ENCODE measurements at regions not wholly inside any gene's neighbourhood (a gene's known extent, or its start where the extent isn't known, plus 50 kb on each side); places are given as distances from the start of the nearest gene placed in this dataset.
"Not testable (repeated sequence)": the region's sequence is repeated elsewhere in the genome, so short reads cannot be mapped to it uniquely, and the experiment has no call there.

DNA sequence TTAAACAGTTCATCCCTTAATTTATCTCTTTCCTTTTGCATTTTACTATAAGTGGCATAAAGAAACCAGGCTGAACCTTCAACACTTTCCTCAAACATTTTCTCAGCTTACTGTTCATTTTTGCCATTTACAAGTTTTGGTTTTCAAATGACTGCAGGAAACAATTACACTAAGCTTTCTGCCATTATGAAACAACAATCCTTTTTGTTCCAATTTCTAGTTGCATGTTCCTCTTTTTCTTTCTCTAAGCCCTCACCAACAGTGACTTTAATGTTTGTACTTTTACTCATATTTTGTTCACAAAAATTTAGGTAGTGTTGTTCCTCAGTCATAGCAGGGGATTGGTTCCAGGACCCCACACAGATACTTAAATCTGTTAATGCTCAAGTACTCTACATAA is 1526.1 kb downstream of the STIM2 start:
- no peak for DNase-seq (ENCODE audit: low read depth)

DNA sequence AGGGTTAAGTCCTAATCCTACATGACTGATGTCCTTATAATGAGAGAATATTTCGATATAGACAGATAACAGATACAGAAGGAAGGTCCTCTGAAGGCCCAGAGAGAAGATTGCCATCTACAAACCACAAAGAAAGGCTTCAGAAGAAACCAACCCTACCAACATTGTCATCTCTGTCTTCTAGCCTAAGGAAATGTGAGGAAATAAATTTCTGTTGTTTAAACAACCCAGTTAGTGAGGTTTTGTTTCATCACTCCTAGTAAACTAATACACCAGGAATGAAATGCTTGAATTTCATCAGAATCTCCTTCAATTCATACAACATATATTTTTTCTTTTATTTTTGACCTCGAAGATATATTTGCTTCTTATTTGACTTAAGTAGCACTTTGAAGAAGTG is 1527.8 kb downstream of the STIM2 start:
- no peak for DNase-seq (ENCODE audit: low read depth)

DNA sequence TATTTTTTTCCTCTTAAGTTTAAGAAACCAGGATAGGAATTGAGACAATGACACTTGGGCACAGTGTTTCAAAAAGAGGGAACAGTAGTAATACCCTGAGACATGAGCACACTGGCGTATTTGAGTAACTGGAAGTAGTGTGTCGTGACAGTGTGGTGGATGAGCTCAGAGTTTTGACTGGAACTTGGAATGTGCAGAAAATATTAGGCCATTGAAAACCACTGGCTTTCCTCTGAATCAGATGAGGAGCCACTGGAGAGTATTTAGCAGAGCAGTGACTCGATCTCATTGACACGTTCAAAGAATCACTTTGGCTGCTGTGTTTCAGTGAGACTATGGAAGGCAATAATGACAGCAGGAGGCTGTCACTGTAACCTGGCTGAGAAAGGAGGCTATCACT is 1531.2 kb downstream of the STIM2 start:
- DNase-seq (ENCODE audit: low read depth): peak; percentile 16

DNA sequence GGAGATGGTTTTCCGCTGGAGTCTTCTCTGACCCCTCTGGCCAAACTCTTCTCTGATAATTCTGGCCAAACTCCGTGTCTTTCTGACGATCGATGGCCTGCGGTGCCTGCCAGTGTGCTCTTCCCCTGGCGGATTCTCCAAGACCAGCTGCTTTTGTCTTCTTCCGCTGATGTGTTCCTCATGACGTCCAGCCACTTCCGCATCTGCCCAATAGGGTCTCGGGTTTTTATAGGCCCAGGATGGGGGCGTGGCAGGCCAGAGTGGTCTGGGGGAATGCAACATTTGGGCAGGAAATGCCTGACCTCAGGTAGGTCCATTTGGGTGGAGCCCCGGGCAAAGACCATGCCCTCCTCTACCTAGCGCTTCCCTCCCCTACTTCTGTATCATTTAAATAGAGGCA is 1542.1 kb downstream of the STIM2 start:
- peak; percentile 28 for DNase-seq (ENCODE audit: low read depth)

DNA sequence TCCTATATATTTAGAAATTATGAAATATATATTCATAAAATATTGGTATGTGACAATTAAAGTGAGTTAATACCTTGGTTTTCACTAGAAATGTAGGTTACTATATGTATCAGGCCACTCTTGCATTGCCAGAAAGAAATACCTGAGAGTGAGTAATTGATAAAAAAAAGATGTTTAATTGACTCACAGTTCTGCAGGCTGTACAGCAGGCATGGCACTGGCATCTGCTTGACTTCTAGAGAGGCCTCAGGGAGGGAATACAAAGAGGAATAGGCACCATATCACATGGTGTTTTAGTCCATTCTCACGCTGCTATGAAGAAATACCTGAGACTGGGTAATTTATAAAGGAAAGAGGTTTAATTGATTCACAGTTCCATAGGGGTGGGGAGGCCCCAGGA is 1560.6 kb downstream of the STIM2 start:
- no peak for DNase-seq (ENCODE audit: low read depth)

DNA sequence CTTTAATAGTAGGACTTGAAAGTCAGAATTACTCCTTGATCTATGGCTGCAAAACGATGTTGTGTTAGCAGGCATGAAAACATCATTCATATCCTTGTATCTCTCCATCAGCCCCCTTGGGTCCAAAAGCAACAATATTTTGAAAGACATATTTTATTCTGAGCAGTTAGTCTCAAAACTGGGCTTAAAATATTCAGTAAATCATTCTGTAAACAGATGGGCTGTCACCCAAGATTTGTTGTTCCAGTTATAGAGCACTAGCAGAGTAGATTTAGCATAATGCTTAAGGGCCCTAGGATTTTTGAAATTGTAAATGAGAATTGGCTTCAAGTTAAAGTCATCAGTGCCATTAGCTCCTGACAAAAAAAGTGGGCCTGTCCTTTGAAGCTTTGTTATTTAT is 1565.6 kb downstream of the STIM2 start:
- no peak for DNase-seq (ENCODE audit: low read depth)

DNA sequence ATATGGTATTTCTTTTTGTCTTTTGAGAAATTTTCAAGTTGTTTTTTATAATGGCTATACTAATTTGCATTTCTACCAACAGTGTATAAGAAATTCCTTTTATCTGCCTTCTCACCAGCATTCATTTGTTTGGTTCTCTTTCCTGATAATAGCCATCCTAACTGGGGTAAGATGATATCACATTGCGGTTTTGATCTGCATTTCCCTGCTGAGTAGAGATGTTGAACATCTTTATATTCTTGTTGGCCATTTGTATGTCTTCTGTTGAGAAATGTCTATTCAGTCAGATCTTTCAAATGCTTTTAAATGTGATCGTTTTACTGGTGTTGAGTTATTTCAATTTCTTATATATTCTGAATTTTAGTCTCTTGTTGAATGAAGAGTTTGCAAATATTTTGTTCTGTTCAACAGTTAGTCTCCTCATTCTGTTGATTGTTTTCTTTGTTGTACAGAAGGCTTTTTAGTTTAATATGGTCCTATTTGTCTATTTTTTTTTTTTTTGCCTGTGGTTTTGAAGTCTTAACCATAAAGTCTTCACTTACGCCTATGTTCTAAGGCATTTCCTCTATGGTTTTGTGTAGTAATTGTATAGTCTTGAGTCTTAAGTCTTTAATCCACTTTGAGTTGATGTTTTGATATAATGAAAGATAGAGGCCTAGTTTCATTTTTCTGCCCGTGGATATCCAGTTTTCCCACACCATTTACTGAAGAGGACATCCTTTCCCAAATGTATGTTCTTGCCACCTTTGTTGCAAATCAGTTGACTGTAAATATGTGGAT is 1566.9 kb downstream of the STIM2 start:
- DNase-seq (ENCODE audit: low read depth): peak; percentile 9

DNA sequence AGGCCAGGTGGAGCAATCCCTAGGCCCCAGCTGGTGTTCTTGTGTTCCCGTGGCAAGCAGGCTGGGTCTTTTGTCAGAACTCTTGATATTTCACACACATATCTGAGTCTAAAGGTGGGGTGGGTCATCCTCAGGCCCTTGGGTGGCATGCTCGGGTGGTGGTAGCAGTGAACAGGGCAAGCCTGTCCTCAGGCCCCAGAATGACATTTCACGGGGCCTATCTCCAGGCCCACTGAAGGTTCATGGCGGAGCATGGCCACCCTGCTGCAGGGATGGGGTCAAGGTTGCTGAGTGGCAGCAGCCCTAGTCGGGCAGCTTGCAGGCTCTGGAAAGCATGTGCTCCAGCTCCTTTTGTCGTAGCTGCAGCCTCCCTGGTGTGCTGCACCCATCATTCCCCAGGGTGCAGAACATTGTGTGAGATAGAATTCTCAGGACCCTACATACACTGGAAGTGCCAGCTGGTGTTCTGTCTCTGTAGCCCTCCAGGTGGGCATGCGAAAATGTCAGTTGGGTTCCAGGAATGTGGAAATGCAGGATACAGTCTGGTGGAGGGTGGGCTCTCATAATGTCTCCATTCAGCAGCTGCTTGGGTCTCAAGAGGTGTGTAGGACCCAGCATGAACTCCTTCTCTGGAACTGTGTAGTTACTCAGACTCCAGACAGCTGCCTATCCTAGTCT is 1571.8 kb downstream of the STIM2 start:
- no peak for DNase-seq (ENCODE audit: low read depth)

DNA sequence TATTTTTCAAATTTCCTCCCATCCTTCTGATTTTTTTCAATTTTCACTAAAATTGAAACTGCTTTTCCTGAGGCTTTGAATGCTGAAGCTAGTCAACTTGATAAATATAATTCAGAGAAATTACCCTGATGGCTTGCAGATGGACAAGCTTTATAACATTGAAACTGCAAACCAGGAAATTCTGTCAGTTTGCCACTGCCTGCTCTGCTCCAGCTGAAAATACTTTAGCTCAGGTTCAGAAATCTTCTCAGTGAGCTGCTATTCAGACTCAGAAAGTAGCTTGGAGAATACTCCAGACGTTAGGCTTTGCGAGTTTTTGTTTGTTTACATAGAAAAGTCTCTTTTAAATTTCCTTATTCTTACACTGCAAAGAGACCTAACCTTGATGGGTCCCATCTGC is 1574.7 kb downstream of the STIM2 start:
- DNase-seq (ENCODE audit: low read depth): no peak

DNA sequence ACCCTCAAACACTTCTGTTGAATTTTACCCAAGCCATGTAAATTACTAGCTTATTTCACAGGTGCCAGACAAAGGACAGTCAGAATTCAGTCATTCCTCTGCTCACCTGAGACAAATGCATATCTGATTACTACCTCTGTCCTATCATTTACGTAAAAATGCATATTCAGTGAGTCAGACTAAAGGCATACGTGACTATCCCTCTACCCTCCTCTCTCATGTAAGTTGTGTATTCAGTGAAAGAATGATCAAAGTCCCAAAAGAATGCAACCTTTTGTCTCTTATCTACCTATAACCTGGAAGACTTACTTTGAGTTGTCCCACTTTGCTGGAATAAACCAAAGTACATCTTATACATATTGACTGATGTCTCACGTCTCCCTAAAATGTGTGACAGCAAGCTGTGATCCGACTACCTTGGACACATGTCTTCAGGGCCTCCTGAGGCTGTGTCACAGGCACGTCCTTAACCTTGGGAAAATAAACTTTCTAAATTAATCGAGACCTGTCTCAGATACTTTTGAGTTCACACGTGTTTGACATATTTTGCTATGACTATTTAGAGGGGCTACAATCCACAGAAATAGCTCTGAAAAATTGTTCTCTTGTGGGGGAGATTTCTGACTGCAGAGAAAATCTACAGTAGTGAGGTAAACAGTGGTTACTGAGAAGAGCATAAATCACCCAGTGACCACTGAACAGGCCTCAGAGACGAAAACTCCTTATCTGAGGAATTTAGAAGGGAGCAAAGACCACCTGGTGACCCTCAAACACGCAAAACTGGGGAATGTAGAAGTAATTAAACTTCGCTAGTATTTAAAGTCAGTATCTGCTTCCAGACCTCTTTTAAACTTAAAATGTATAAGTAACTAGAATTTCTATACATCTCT is 1575.8 kb downstream of the STIM2 start:
- DNase-seq (ENCODE audit: low read depth): no peak

DNA sequence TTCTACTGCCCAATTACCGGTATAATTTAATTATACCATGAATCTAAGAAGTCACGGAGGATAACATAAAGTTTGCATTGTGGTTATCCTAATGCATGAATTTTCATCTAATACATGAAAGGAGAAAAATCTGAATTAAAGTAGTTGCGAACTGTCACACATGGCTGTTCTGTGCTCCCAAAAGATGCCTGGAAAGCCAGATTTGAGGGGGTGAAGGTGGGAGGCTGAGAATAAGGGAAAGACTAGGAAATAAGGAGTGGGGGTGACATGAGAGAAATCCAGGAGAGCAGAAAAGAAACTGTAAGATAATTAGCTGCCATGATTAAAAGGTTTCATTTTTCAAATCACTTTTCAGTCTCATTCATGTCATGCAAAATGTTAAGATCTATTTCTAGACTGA is 1582.7 kb downstream of the STIM2 start:
- no peak for DNase-seq (ENCODE audit: low read depth)

DNA sequence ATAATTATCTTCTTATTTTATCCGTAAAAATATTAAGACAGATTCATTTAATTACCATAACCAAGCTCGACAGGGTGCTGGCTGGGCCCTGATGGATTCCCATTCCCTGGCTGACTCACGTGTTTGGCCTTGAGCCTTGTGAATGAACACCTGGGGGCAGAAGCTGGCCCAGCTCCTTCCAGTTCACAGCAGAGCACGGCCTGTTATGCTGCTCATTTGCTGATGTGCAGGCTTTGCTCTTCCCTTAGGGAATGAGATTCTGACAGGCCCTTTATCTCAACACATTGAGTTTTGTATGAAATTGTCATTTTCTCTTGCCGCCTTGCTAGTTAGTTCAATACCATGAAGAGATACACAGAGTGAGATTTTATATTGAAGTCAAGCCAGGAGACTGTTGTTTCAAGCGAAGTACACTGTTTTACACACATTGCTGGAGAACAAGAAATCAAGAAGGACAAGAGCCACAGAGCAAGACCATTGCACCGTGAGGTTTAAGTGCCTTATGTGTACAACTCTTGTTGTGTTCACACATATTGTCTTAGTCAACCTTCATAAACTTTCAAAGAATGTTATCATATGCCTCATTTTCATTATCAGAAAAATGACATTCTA is 1583.3 kb downstream of the STIM2 start:
- peak; percentile 58 for DNase-seq (ENCODE audit: low read depth)

DNA sequence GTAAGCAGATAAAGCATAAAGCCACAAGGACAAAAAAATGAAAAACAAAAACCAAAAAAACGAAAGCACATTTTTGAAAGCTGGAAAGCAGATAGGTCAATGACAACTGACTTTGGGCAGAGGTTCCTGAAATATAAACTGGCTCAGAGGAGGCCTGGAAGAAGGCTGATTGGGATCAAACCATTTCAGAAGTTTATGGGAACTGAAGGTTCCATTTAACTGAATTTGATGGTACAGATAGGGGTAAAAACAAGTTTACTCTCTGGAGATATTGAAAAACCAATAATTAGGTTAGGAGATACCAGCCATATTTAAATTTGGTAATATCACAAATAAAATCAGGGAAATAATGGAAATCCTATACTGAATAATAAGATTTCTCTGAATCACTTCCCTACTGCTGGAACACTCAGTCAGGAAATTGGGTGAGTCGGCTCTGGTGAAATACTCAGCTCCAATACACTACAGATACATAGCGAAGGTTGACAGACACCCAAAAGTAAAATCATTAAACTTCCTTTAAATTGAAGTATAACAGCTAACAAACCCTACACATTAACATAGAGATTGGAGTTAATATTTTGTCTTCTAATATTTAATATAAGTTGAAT is 1584.3 kb downstream of the STIM2 start:
- DNase-seq (ENCODE audit: low read depth): no peak

DNA sequence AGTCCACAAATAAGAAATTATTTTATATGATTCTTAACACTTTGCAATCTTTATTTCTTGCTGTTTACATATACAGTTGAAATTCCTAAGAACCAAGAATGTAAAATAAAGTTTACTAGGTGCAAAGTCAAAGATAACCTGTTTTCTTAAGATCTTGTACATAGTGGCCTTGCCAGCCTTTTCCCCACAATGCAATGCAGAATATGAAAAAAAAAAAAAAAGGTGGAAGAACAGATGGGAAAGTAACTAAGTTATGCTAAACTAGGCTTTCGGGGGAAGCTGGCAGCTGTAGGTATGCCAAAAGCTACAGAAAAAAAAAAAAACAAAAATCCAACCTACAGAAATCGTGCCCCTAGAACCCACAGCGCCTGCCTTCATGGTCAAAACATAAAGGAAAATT is 1588.4 kb downstream of the STIM2 start:
- DNase-seq (ENCODE audit: low read depth): no peak

DNA sequence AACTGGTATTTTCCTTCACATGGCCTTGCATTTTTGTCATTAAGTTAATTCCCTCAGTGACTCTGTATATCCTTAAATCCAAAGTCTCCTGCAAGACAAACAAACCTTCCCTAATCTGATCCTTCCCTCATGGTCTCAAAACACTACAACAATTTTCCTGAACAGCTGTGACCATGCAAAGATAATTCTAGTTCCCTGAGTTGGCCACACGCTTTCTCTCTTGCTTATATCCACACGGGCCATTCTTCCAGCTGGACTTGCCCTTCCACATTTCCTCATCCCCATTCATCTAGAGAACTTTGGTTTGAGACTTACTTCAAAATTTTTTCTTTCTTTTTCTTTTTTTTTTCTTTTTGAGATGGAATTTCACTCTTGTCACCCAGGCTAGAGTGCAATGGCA is 1590.7 kb downstream of the STIM2 start:
- DNase-seq (ENCODE audit: low read depth): no peak

DNA sequence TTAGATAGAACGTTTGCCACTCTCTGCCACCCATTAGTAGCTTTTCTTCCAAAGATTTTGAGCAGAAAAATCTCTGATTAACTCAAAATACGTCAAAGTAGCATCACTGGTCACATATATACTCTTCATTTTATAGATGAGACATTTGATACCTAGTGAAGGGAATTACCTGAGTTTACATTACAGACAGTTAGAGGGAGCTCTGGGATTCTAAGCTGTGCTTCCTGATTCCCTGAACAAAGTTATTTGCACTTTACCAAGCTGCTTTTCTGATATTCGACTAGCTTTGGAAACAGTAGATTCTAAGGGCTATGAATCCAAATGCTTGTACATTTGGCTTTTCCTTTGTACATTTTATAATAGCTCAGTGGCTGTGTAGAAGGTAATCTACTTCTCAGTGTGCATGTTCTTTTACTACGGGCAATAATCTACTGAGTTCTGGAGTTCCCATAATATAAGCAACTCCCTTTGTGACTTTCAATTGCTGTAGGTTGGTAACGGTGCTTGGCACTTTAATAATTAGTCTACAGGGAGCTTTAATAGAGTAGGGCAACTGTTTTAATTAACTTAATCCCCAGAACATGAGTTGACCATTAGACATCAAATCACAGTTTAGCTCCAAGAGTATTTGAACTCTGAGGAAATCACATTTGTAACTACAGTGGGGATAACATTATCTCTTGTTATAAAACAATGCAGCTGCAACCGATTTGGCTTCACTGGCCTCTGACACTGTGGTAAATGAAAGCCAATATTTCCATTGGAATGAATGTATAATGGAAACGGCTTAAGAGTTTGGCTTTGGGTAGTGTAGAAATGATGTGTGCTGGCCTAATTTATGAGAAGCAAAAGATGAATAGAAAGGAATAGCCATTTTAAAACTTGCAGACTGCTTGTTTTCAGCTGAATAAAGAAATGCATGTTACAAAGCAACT is 1602.4 kb downstream of the STIM2 start:
- DNase-seq (ENCODE audit: low read depth): peak; percentile 1

DNA sequence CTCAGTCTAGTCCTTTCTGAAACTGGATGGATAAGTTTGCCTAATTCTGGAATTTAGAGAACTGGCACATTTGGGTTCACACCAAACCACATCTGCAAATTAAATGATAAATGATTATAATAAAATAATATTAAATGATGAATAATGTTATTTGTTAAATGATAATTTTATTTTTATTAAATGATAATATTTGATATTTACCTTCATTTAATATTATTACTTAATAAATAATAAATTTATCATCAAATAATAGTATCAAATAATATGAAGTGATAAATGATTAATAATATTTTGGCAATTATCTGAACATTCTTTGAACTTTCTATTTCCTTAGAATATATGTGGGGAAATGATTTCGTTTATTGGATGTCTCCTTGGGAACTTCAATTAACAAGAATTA is 1604.2 kb downstream of the STIM2 start:
- DNase-seq (ENCODE audit: low read depth): no peak

DNA sequence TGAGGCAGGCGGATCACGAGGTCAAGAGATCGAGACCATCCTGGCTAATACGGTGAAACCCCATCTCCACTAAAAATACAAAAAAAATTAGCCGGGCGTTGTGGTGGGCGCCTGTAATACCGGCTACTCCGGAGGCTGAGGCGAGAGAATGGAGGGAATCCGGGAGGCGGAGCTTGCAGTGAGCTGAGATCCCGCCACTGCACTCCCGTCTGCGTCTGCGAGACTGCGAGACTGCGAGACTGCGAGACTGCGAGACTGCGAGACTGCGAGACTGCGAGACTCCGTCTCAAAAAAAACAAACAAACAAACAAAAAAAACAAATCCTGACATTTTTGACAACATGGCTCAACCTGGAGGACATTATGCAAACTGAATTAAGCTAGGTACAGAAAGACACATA is 1606.2 kb downstream of the STIM2 start:
- DNase-seq (ENCODE audit: low read depth): not testable (repeated sequence)

DNA sequence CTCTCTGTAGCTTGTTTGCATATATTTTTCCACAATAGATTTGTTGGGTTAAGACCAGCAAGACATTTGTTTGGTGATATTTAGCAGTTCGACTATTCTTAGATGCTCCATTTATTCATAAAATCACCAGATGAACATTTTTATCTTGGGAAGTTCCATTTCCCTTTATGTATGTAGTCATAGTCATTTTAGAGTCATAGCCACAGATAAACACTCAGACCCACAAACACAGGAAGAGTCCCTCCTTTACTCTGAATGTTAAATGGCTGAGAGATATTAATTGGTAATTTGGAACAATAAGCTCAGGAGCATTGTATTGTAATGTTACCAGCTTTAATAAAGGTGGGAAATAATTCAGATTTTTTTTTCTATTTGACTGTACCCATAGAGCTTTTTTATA is 1608.7 kb downstream of the STIM2 start:
- no peak for DNase-seq (ENCODE audit: low read depth)

DNA sequence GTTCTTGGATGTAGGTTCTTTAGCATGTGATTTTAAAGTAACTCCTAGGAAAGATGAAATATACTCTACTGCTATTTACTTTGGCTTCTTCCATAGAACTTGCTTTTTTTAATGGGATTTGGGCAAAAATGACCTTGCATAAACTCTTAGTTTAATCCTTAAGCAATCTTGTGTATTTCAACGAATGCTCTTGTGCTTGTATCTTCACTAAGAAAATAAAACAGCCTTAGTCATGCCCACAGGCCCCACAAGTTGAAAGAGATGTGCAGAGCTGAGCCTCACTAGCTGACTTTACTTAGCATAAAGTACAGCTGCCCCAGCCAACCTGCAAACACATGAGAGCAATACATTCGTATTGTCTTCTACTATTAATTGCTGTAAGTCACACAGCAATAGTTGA is 1609.2 kb downstream of the STIM2 start:
- DNase-seq (ENCODE audit: low read depth): no peak

DNA sequence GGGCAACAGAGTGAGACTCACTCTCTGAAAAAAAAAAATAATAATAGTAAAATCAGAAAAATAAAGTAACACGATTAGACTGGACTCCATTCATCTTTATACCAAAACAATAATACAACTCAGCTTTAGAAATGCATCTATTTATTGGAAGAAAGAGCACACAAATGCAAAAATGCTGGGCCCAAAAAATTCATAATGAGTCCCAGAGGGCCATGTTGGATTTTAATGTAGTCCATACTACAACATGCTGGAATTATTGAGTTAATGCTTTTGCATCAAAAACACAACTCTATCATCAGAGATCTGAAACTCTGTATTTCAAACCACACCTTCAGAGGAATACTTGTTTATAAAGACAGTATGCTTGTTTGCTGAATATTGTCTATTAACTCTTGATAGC is 1614.7 kb downstream of the STIM2 start:
- no peak for DNase-seq (ENCODE audit: low read depth)
